ENCODE measurements at regions not wholly inside any gene's neighbourhood (a gene's known extent, or its start where the extent isn't known, plus 50 kb on each side); places are given as distances from the start of the nearest gene placed in this dataset.

- DNase-seq: no peak
Observed at GRCh38 chr20:60485012-60485760, 527.0 kb downstream of the CDH26 start.

GRCh38 chr20:60486315-60486714, 528.1 kb downstream of the CDH26 start:
- DNase-seq: no peak

- DNase-seq: no peak
Observed at GRCh38 chr20:60486937-60487336, 528.7 kb downstream of the CDH26 start.

- DNase-seq: no peak
Observed at GRCh38 chr20:60490217-60491050, 532.2 kb downstream of the CDH26 start.

GRCh38 chr20:60491051-60491581, 532.9 kb downstream of the CDH26 start:
- no peak for DNase-seq

GRCh38 chr20:60494476-60494875, 536.3 kb downstream of the CDH26 start:
- no peak for DNase-seq

- DNase-seq: no peak
Observed at GRCh38 chr20:60497298-60498035, 539.2 kb downstream of the CDH26 start.

GRCh38 chr20:60500038-60500701, 541.9 kb downstream of the CDH26 start:
- no peak for DNase-seq

GRCh38 chr20:60501048-60501447, 542.8 kb downstream of the CDH26 start:
- DNase-seq: no peak

- no peak for DNase-seq
Observed at GRCh38 chr20:60502881-60503280, 544.7 kb downstream of the CDH26 start.

GRCh38 chr20:60505423-60505822, 547.2 kb downstream of the CDH26 start:
- DNase-seq: no peak

GRCh38 chr20:60506061-60506460, 547.8 kb downstream of the CDH26 start:
- DNase-seq: no peak

- no peak for DNase-seq
Observed at GRCh38 chr20:60507087-60507694, 549.0 kb downstream of the CDH26 start.

- DNase-seq: no peak
Observed at GRCh38 chr20:60509407-60509806, 551.2 kb downstream of the CDH26 start.

- DNase-seq: peak; percentile 13
Observed at GRCh38 chr20:60510356-60510755, 552.1 kb downstream of the CDH26 start.

GRCh38 chr20:60512443-60512842, 554.2 kb downstream of the CDH26 start:
- DNase-seq: no peak

- no peak for DNase-seq
Observed at GRCh38 chr20:60513141-60513540, 554.9 kb downstream of the CDH26 start.

GRCh38 chr20:60516442-60516841, 558.2 kb downstream of the CDH26 start:
- DNase-seq: no peak

GRCh38 chr20:60518022-60518421, 559.8 kb downstream of the CDH26 start:
- DNase-seq: no peak

GRCh38 chr20:60525397-60525796, 567.2 kb downstream of the CDH26 start:
- no peak for DNase-seq

GRCh38 chr20:60527656-60528055, 569.4 kb downstream of the CDH26 start:
- no peak for DNase-seq

GRCh38 chr20:60528141-60528540, 569.9 kb downstream of the CDH26 start:
- DNase-seq: no peak
